ENCODE measurements at regions not wholly inside any gene's neighbourhood (a gene's known extent, or its start where the extent isn't known, plus 50 kb on each side); places are given as distances from the start of the nearest gene placed in this dataset.
"Not testable (repeated sequence)": the region's sequence is repeated elsewhere in the genome, so short reads cannot be mapped to it uniquely, and the experiment has no call there.

DNA sequence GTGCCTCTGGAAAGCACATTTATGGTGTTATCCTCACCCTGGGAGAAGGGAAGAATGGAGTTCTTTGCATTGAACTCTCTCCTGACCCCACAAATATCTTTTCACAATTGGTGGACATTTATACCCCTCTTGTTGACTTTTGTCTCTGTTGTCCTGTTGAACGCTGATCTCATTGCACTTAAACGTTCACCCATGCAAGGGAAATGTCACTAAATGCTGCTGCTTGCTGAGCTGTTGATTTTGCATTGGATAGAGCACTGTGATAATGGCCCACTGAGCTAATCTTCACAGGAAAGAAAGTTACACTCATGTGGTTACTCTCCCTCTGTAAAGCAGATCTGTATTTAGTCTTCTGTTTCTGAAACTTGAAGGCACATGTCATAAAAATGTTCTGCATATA is 133.4 kb downstream of the FZD1 start:
- Histone ChIP-seq H3K27ac (ENCODE audit: low read depth) (no peak overlapping the region), H3K36me3 (ENCODE audit: insufficient read depth) (no peaks in the 10 kb centered on the region), H3K4me1 (ENCODE audit: insufficient read depth) (no peaks in the 10 kb centered on the region), H3K4me3 (ENCODE audit: low read depth, low read length) (no peak overlapping the region)
- WGBS = 65% methylated on average over 2 of the region's 2 CpGs
- no peak for DNase-seq (ENCODE audit: extremely low spot score)

DNA sequence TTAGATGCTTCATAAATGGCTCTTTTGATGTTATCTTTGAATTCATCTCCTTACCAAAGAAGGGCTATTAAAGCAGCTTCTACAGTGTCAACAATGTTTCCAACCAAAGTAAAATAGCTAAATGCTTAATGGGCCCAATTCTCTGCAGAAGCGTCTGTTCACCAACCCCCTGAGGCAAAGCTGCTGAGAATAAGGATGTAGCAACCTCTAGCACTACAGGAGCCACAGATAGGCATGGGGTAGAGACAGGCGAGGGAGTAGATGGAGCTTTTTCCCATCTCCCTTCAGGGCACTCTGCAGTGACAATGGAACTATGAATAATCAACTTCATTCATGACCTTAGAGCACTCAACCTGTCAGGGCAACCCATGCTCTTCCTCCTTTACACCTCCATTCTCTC is 134.1 kb downstream of the FZD1 start:
- no peak overlapping the region for H3K4me3 ChIP-seq (ENCODE audit: low read depth, low read length)
- 97% methylated on average over 2 of the region's 2 CpGs for WGBS
- DNase-seq (ENCODE audit: extremely low spot score) = no peak
- no peaks in the 10 kb centered on the region for H3K4me1 ChIP-seq (ENCODE audit: insufficient read depth)
- H3K27ac ChIP-seq (ENCODE audit: low read depth) = no peak overlapping the region
- no peaks in the 10 kb centered on the region for H3K36me3 ChIP-seq (ENCODE audit: insufficient read depth)

- DNase-seq (ENCODE audit: extremely low spot score) = no peak
- Histone ChIP-seq H3K36me3 (ENCODE audit: insufficient read depth) (no peaks in the 10 kb centered on the region), H3K4me3 (ENCODE audit: low read depth, low read length) (no peak overlapping the region), H3K27ac (ENCODE audit: low read depth) (no peak overlapping the region), H3K4me1 (ENCODE audit: insufficient read depth) (no peaks in the 10 kb centered on the region)
- WGBS = 97% methylated on average over 3 of the region's 3 CpGs
These were observed 141.0 kb downstream of the FZD1 start for GRCh38 chr7:91405092-91405788.

DNA sequence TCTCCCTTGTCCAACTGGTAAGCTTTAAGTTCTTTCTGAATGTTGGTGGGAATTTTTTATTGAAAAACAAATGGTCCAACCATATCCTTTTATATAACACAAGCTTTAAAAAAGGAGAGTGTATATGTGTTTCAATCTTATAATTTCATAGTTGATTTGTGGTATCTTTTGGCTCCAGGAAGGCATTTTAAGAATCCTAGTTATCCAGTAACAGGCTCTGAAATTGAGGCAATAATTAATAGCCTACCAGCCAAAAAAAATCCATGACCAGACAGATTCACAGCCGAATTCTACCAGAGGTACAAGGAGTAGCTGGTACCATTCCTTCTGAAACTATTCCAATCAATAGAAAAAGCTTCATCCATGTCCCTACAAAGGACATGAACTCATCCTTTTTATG is 141.6 kb downstream of the FZD1 start:
- WGBS = 91% methylated on average over 1 of the region's 1 CpG
- H3K36me3 ChIP-seq (ENCODE audit: insufficient read depth); H3K4me1 ChIP-seq (ENCODE audit: insufficient read depth); H3K4me3 ChIP-seq (ENCODE audit: low read depth, low read length); H3K27ac ChIP-seq (ENCODE audit: low read depth); DNase-seq (ENCODE audit: extremely low spot score): not testable (repeated sequence)

DNA sequence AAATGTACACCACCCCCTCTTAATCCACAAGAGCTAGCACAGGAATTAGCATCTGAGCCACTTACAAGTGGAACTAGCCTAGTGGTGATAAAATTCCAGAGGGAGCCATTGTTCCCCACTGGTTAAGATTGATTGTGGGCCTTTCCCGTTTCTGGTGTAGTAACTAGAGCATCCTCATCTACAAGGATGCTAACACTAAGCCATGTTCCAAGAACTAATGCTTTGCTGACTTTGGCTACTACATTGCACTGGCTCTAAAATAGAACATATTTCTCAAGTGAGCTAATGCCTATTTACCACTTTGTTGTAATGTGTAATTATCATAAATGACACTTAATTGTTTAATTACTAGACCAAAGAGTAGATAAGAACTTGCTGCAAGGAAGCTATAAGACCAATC is 143.7 kb downstream of the FZD1 start:
- 49% methylated on average over 1 of the region's 1 CpG for WGBS
- Histone ChIP-seq H3K4me1 (ENCODE audit: insufficient read depth) (no peaks in the 10 kb centered on the region), H3K36me3 (ENCODE audit: insufficient read depth) (no peaks in the 10 kb centered on the region), H3K4me3 (ENCODE audit: low read depth, low read length) (no peak overlapping the region), H3K27ac (ENCODE audit: low read depth) (no peak overlapping the region)
- DNase-seq (ENCODE audit: extremely low spot score) = no peak

DNA sequence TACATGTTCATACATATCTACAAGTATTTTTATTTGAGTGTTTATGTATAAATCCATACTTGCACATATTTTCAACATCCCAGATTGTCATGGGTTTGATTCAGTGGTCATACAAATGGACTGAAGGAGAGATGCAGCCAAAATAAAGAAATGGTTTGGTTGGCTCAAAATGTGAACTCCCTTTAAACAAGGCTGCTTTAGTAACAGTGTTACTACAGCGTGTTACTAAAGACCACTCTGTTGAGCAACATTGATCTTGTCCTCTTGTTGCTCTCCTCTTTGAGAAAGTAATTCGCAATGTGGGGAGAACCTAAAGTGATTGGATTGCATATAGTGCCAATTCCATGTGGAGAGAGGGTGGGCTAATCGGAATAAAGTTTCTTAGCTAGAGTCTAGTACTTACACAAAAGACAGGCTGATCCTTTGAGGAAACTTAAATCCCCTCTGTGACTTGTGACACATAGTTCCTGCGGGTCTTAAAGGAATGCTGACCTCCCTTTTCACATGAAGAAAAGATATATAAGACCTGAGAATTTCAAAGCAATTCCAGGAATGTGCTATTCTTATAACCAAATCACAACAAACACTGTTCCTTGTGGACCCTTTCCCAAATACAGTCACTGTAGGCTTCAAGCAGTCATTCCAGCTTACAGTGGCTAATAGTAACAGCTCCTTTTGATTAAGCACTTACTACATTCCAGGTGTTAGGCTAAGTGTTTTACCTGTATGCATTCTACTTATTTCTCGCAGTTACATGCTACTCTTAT is 144.3 kb downstream of the FZD1 start:
- H3K4me3 ChIP-seq (ENCODE audit: low read depth, low read length) = no peak overlapping the region
- no peak overlapping the region for H3K27ac ChIP-seq (ENCODE audit: low read depth)
- no peak for DNase-seq (ENCODE audit: extremely low spot score)
- no peaks in the 10 kb centered on the region for H3K4me1 ChIP-seq (ENCODE audit: insufficient read depth)
- WGBS = 90% methylated on average over 5 of the region's 5 CpGs
- H3K36me3 ChIP-seq (ENCODE audit: insufficient read depth) = no peaks in the 10 kb centered on the region

DNA sequence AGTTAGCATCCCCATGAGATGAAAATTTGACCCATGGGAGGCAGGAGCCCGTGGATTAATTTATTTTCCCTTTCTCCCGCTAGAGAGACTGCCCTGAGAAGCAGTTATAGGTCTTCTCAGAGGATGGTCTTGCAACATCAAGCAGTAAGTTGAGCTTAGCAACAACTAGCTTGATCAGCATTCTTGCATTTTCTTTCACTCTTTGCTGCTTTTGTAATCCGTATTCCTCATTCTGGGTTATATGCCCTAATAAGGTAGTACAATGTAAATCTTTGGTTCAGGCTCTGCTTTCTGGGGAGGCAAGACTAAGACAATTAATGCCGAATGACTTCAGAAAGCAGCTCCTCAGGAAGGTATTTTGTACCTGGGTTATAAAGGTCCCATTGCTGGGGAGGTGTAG is 146.8 kb downstream of the FZD1 start:
- DNase-seq (ENCODE audit: extremely low spot score) = no peak
- H3K27ac ChIP-seq (ENCODE audit: low read depth) = no peak overlapping the region
- no peaks in the 10 kb centered on the region for H3K36me3 ChIP-seq (ENCODE audit: insufficient read depth)
- H3K4me3 ChIP-seq (ENCODE audit: low read depth, low read length) = no peak overlapping the region
- 77% methylated on average over 4 of the region's 4 CpGs for WGBS
- H3K4me1 ChIP-seq (ENCODE audit: insufficient read depth) = no peaks in the 10 kb centered on the region

GRCh38 chr7:91412298-91412697 is 148.1 kb downstream of the FZD1 start:
- no peaks in the 10 kb centered on the region for H3K4me1 ChIP-seq (ENCODE audit: insufficient read depth)
- no peak for DNase-seq (ENCODE audit: extremely low spot score)
- WGBS = 40% methylated on average over 2 of the region's 2 CpGs
- H3K4me3 ChIP-seq (ENCODE audit: low read depth, low read length) = no peak overlapping the region
- H3K27ac ChIP-seq (ENCODE audit: low read depth) = no peak overlapping the region
- H3K36me3 ChIP-seq (ENCODE audit: insufficient read depth) = no peaks in the 10 kb centered on the region

- WGBS = 68% methylated on average over 2 of the region's 2 CpGs
These were observed 150.5 kb downstream of the FZD1 start for GRCh38 chr7:91414734-91415133.

DNA sequence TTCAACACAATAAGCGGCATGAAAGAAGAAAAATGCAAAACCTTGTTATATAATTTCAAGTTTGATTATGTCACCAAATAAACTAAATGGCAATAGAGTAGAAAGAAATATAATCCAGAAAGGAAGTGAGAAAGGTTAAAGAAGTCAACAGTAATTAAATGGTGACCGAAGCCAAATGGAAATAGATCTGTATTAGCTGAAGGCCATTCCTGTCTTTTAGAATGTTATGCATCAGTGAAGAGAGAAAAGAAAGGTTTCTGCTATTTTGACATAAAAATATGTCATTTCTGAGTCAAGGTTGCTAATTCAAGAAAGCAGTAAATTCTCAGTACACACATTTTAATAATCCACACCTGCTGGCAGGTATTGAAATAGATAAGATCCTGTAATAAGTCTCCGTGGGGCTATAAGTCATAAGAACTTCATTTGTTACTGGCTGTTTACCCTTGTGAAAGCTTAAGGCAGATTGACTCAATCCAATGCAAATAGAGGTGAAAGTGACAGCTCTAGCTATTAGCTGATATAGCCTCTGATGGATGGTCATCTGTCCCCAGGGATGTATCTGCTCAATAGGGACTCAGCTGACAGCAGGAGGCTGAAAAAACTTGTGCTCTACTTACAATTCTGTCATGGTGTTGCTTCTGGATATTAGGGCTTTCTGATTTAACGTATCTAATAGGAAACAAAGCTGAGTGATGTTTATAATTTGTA is 152.1 kb downstream of the FZD1 start:
- DNase-seq (ENCODE audit: extremely low spot score) = no peak
- H3K4me3 ChIP-seq (ENCODE audit: low read depth, low read length) = no peak overlapping the region
- no peaks in the 10 kb centered on the region for H3K36me3 ChIP-seq (ENCODE audit: insufficient read depth)
- H3K27ac ChIP-seq (ENCODE audit: low read depth) = no peak overlapping the region
- H3K4me1 ChIP-seq (ENCODE audit: insufficient read depth) = no peaks in the 10 kb centered on the region
- WGBS = 89% methylated on average over 4 of the region's 4 CpGs

More at GRCh38 chr7:91414734-91415133, 150.5 kb downstream of the FZD1 start:
- Histone ChIP-seq H3K27ac (ENCODE audit: low read depth) (no peak overlapping the region), H3K4me3 (ENCODE audit: low read depth, low read length) (no peak overlapping the region), H3K4me1 (ENCODE audit: insufficient read depth) (no peaks in the 10 kb centered on the region), H3K36me3 (ENCODE audit: insufficient read depth) (no peaks in the 10 kb centered on the region)
- no peak for DNase-seq (ENCODE audit: extremely low spot score)

GRCh38 chr7:91420606-91421005 is 156.4 kb downstream of the FZD1 start:
- H3K36me3 ChIP-seq (ENCODE audit: insufficient read depth) = no peaks in the 10 kb centered on the region
- 91% methylated on average over 4 of the region's 4 CpGs for WGBS
- no peak overlapping the region for H3K27ac ChIP-seq (ENCODE audit: low read depth)
- H3K4me1 ChIP-seq (ENCODE audit: insufficient read depth) = no peaks in the 10 kb centered on the region
- DNase-seq (ENCODE audit: extremely low spot score) = no peak
- H3K4me3 ChIP-seq (ENCODE audit: low read depth, low read length) = no peak overlapping the region

DNA sequence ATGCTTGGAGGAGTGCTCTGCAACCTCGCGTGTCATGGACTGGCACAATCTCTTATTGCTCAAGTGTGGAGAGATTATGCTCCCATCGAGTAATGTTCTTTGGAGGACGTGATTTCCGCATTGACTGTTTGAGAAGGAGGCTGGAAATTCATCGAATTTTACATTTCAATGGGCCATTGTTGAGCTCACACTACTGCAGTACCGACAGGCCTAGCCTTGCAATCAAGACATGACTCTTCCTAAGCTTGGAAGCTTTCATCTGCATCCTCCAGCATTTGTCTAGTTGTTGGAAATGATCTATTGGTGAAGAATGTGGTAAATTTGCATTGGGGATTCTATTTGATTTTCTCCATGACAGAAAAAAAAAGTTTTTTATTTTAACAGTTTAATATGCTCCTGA is 156.8 kb downstream of the FZD1 start:
- 83% methylated on average over 7 of the region's 7 CpGs for WGBS
- H3K4me1 ChIP-seq (ENCODE audit: insufficient read depth) = no peaks in the 10 kb centered on the region
- H3K27ac ChIP-seq (ENCODE audit: low read depth) = no peak overlapping the region
- H3K36me3 ChIP-seq (ENCODE audit: insufficient read depth) = no peaks in the 10 kb centered on the region
- no peak for DNase-seq (ENCODE audit: extremely low spot score)
- H3K4me3 ChIP-seq (ENCODE audit: low read depth, low read length) = no peak overlapping the region

DNA sequence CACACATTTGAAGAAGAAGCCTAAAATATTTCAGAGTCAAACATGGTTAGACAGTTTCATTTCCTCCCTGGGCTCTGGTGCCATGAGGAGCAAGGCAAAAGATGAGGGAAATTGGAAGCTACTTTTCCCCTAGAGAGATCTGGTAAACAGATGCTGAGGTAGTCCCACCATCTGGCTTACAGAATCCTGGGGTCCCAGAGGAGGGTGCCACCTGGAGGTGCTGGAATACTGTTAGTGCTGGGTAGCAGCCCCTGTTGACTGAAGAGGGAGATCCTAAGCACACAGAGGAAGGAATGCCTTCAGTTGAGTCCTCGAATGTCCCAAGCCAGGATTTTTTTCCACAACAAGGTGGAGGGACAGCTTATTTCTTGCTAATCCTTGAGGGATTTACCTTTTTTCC is 160.1 kb downstream of the FZD1 start:
- no peak overlapping the region for H3K27ac ChIP-seq (ENCODE audit: low read depth)
- no peak overlapping the region for H3K4me3 ChIP-seq (ENCODE audit: low read depth, low read length)
- no peaks in the 10 kb centered on the region for H3K36me3 ChIP-seq (ENCODE audit: insufficient read depth)
- H3K4me1 ChIP-seq (ENCODE audit: insufficient read depth) = no peaks in the 10 kb centered on the region
- WGBS = 66% methylated on average over 1 of the region's 1 CpG
- no peak for DNase-seq (ENCODE audit: extremely low spot score)

- no peak for DNase-seq (ENCODE audit: extremely low spot score)
- WGBS = 92% methylated on average over 6 of the region's 6 CpGs
- Histone ChIP-seq H3K4me3 (ENCODE audit: low read depth, low read length) (no peak overlapping the region), H3K36me3 (ENCODE audit: insufficient read depth) (no peaks in the 10 kb centered on the region), H3K4me1 (ENCODE audit: insufficient read depth) (no peaks in the 10 kb centered on the region), H3K27ac (ENCODE audit: low read depth) (no peak overlapping the region)
These were observed 160.9 kb downstream of the FZD1 start for GRCh38 chr7:91425149-91425548.
